ENCODE measurements at regions not wholly inside any gene's neighbourhood (a gene's known extent, or its start where the extent isn't known, plus 50 kb on each side); places are given as distances from the start of the nearest gene placed in this dataset.

DNA sequence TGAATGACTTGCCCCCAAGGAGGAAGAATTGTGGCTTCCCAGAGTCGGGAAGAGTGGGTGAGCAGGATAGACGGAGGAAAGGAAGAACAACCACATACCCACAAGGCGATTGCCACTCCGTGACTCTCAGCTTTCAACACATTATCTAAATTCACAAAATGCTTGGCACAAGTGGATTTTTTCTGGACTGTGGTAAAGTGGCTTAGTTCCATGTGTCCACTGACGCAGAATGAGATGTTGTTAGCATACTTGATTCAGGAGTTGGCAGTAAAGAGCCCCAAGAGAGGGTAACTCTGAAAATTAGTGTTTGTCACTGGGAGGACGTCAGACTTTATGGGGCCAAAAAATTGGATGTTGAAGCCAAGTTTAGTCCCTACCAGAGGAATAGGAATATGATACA is 198.8 kb upstream of the CTNNB1 start:
- no peak for DNase-seq (ENCODE audit: low read depth)
- no peak overlapping the region for H3K4me3 ChIP-seq (ENCODE audit: low read depth, low read length)
- no peak for TF ChIP-seq CTCF (conservative IDR thresholded peaks at IDR 0.05; ENCODE audit: low read depth, low read length)

- no peak for TF ChIP-seq CTCF (conservative IDR thresholded peaks at IDR 0.05; ENCODE audit: low read depth, low read length)
- no peak for DNase-seq (ENCODE audit: low read depth)
- no peak overlapping the region for H3K4me3 ChIP-seq (ENCODE audit: low read depth, low read length)
These were observed 197.7 kb upstream of the CTNNB1 start for GRCh38 chr3:41001556-41001955.

DNA sequence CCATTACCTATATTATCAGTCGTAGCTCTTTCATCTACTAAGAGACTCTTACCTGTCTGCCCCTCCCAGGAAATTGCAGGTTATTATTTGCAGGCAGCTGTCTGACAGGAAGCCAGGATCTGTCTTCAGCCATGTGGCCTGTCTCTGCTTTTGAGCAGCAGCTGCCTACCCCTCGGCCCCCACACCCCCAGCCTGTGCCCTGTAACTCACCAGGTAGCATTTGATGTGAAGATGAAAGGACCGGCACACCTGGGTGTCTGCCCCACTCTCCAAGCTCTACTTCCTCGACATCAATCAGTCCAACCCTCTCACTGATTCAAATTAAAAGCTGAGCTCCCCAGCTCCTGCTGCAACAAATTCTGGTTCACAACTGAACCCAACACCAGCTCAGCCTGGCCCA is 197.2 kb upstream of the CTNNB1 start:
- DNase-seq (ENCODE audit: low read depth), result no peak
- no peak for TF ChIP-seq CTCF (conservative IDR thresholded peaks at IDR 0.05; ENCODE audit: low read depth, low read length)
- no peak overlapping the region for H3K4me3 ChIP-seq (ENCODE audit: low read depth, low read length)

- TF ChIP-seq CTCF (conservative IDR thresholded peaks at IDR 0.05; ENCODE audit: low read depth, low read length), result no peak
- H3K4me3 ChIP-seq (ENCODE audit: low read depth, low read length), result no peak overlapping the region
- no peak for DNase-seq (ENCODE audit: low read depth)
These were observed 191.9 kb upstream of the CTNNB1 start for GRCh38 chr3:41007399-41007798.

DNA sequence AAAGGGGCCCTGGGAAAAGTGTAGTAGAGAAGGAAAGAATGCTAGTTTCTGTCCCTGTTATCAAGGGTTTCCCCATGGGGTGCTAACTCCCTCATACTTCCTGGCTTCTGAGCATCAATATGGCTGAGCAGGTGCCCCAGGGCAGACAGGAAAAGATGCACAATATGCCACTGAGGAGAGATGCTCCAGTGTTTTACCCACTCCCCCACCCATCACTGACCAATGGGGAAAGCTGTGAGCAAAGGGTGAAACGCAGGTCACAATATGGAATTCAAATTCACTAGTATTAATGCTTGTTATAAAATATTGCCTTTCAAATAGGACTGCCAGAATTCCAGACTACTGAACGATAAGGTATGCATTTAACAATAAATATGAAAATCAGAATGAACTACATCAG is 187.5 kb upstream of the CTNNB1 start:
- no peak overlapping the region for H3K4me3 ChIP-seq (ENCODE audit: low read depth, low read length)
- TF ChIP-seq CTCF (conservative IDR thresholded peaks at IDR 0.05; ENCODE audit: low read depth, low read length), result no peak
- DNase-seq (ENCODE audit: low read depth), result no peak

GRCh38 chr3:41018855-41019254 is 180.4 kb upstream of the CTNNB1 start:
- TF ChIP-seq CTCF (conservative IDR thresholded peaks at IDR 0.05; ENCODE audit: low read depth, low read length), result no peak
- no peak overlapping the region for H3K4me3 ChIP-seq (ENCODE audit: low read depth, low read length)
- DNase-seq (ENCODE audit: low read depth), result no peak

DNA sequence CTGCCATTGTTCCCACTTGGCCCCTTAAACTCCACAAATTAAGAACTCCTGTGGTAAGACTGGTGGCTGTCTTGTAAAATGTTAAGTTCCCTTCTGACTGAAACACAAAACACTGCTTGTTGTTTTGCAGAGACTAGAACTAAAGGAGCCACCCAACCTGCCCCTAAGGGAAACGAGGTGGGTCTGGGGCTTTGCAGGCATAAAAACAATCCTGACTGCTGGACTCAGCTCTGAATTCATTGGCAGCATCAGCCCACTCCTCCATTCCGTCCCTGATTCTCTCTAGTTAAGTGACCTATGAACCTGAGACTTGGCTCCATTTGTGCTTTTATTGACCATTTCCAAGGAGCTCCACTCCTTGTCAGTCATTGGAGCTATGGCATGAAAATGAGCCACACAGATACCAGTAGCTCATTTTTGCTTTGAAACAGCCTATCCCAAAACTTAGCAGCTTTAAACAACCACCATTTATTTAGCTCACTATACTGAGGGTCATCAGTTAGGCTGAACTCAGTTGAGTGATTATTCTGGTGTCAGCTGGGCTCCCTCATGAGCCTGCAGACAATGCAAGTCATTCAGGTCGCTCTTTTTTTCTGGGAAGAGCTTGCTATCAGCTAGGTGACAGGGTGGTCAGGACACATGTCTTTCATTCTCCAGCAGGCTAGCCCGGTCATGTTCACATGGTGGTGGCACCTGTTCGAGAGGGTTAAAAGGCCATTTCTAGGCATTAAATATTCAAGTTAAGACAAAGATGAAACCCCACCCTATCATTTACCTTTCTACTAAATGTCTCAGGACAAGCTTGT is 175.1 kb upstream of the CTNNB1 start:
- H3K4me3 ChIP-seq (ENCODE audit: low read depth, low read length), result no peak overlapping the region
- TF ChIP-seq CTCF (conservative IDR thresholded peaks at IDR 0.05; ENCODE audit: low read depth, low read length), result no peak
- no peak for DNase-seq (ENCODE audit: low read depth)

All from choroid plexus epithelial cell (primary cell).